GM12874 (cell line): ENCODE measurements at regions not wholly inside any gene's neighbourhood (a gene's known extent, or its start where the extent isn't known, plus 50 kb on each side); places are given as distances from the start of the nearest gene placed in this dataset.

Experiments used
- TF ChIP-seq, protein P1 (sequence below): IDR thresholded peaks from 2 replicates; pipeline ENCODE4 v1.5.1; 2011; ENCODE audit warnings: low read depth, mild to moderate bottlenecking, control low read depth, low read length, moderate library complexity; ENCODE audit not compliant: insufficient read depth

DNA sequence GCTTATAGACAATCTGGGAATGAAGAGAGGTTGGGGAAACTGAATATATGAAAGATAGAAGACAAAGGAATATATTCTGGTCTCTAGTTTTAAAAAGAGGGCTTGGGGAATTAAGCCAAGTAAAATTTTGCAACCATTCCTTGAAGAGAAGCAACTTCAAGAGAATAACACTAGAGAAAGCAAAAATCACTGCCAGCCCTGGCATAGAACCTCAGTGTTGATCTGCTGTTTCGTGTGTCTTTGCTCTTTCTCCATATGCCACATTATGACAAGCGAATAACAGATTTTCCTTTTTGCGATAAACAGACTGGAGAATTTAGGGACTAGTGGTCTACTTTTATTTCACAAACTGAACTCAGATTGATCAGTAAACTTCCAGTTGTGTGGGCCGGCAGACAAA is 132.7 kb downstream of the XPNPEP1 start:
- TF ChIP-seq, protein P1, sequence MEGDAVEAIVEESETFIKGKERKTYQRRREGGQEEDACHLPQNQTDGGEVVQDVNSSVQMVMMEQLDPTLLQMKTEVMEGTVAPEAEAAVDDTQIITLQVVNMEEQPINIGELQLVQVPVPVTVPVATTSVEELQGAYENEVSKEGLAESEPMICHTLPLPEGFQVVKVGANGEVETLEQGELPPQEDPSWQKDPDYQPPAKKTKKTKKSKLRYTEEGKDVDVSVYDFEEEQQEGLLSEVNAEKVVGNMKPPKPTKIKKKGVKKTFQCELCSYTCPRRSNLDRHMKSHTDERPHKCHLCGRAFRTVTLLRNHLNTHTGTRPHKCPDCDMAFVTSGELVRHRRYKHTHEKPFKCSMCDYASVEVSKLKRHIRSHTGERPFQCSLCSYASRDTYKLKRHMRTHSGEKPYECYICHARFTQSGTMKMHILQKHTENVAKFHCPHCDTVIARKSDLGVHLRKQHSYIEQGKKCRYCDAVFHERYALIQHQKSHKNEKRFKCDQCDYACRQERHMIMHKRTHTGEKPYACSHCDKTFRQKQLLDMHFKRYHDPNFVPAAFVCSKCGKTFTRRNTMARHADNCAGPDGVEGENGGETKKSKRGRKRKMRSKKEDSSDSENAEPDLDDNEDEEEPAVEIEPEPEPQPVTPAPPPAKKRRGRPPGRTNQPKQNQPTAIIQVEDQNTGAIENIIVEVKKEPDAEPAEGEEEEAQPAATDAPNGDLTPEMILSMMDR: no peak

- TF ChIP-seq, protein P1: no peak
Observed at GRCh38 chr10:109784236-109784635, 139.1 kb downstream of the XPNPEP1 start.

DNA sequence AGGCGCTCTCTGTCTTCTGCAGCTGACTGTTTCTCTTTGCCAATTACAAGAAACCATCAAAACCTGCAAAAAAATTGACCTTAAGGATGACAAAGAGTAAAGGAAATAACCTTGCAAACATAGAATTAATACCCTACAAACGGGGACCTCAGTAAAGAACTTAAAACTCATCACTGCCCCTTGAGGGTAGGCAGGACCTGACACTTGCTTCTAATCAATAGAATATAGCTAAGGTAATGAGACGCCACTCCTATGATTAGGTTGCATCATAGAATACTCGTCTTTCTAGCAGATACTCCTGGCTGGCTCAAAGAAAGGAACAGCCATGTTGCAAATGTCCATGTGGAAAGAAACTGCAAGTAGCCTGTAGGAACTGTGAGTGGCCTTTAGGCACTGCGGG is 140.0 kb downstream of the XPNPEP1 start:
- TF ChIP-seq, protein P1: no peak

GRCh38 chr10:109780997-109781396 is 142.3 kb downstream of the XPNPEP1 start:
- TF ChIP-seq, protein P1: no peak

DNA sequence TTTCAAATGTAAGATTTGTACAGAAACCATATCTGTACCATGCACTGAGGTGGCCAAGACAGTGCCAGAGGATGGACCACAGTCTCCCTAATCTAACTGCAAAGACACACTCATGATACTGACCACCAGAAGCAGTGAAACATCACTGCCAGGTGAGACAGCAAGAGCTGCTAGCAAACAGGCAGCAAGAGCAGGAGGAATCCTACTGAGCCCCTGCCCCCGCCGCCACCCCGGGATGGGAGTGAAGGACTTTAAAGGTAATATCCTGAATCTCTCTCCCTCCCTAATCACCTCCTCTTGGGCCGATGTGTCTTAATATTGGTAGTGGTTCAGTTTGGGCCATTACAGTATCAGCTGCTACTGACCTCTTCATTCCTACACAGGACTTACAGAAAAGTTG is 144.3 kb downstream of the XPNPEP1 start:
- TF ChIP-seq, protein P1: no peak

DNA sequence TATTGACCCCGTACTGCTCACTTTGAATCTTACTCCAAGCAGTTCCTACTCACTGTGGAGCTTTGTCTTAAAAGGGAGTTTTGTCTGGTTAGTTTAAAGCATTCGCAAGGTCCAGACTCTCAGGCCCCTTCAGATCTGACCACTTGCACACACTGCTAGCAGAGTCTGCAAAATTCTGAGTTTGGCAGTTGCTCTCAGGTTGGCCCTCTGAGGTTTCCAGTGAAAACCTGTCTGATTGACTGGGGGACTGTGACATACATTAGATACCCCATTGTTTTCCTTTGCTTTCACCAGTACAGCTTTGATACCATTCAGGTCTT is 149.2 kb downstream of the XPNPEP1 start:
- TF ChIP-seq, protein P1: no peak

DNA sequence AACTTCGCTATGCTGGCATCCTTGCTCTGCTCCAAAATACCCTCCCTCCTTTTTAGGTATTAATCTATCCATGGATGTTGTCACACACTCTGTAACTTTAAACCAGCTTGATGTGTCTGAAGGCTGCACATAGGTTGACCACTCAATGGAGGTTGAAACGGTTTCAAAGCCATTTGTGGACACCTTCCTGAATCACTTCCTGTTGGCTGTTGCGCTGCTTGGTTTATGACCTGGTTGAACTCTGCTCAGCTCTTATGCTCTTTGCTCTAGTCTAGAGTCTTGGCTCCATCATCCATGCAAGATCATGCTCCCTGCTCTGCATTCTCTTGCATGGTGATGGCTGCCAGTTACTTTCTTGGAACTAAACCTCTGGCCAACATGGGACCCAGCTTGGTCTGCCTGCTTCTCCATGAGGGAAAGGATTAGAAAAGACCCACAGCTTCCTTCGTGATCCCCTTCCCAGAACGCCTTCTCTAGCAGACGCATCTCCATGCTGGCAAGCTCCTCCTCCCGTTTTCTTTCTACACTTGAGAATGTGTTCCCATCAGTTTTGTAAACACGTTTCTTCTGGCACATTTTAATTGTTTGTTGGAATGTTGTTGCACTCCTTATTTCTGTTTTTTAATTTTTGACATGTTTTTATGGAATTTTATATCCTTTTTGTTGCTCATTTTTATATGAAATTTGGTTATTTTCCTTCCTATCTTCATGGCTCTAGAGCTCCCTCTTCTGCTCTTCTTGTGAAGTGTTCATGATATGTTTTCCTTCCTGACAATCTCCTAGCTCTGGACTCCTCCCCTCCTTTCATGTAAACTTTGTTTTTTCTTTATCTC is 149.8 kb downstream of the XPNPEP1 start:
- TF ChIP-seq, protein P1: peak; percentile 47; the same call in 1 of the 2 replicates
